ENCODE measurements at regions not wholly inside any gene's neighbourhood (a gene's known extent, or its start where the extent isn't known, plus 50 kb on each side); places are given as distances from the start of the nearest gene placed in this dataset.
A peak's percentile ranks its signal among the peaks of the same experiment; 100 is the strongest.

DNA sequence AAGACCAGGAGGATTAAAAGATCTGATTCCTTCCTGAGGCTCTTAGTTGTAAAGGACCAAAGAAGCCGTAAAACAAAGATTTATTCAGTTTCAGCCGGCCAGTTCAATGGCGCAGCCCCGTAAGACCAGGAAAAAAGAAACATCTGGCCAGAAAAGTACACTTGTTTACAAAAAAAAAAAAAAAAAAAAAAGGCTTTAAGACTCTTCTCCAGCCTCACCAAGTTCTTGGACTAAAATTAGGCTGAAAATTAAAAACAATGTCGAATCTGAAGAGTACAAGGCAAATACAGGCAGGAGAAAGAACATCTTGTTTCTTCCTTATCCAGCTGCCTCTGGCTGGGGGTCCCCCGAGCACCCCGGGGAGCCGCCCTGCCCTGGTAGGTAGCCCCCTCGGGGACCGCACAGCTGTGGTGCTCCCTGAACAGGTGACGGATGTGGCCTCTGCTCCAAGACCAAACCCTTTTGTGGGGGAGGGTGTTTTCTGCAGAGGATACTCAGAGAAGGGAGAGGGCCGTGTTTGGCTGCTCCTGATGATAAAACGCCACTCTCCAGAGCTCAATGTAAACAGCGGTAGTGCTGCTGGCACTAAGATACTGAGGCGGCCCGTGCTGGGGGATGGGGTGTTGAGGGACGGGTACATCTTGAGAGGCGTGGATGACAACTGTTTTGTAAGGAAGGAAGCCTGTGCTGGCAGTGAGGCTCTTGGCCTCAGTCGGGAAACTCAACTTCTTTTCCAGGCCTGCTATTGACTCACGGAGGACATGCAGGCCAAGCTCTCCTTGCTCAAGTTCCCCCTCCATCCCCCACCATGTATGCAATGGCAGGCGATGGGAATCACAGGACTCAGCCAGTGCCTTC, 201.0 kb upstream of the DIO3 start:
- DNase-seq (ENCODE audit: insufficient read length, low spot score): no peak
- FAIRE-seq: no peak
- TF ChIP-seq POLR2A (IDR thresholded peaks at IDR 0.05; ENCODE audit: low read depth, low read length) (no peak), SPI1 (IDR thresholded peaks at IDR 0.05; ENCODE audit: low read depth, low read length) (no peak)

- no peak for DNase-seq (ENCODE audit: insufficient read length, low spot score)
- TF ChIP-seq TAF1 (IDR thresholded peaks at IDR 0.05; ENCODE audit: low read depth, low read length): no peak
- peak; percentile 9; the same call in 1 of the 2 replicates for TF ChIP-seq SPI1 (IDR thresholded peaks at IDR 0.05; ENCODE audit: low read depth, low read length)
- no peak for FAIRE-seq
Measured at GRCh38 chr14:101361044-101361443, 200.3 kb upstream of the DIO3 start.

DNA sequence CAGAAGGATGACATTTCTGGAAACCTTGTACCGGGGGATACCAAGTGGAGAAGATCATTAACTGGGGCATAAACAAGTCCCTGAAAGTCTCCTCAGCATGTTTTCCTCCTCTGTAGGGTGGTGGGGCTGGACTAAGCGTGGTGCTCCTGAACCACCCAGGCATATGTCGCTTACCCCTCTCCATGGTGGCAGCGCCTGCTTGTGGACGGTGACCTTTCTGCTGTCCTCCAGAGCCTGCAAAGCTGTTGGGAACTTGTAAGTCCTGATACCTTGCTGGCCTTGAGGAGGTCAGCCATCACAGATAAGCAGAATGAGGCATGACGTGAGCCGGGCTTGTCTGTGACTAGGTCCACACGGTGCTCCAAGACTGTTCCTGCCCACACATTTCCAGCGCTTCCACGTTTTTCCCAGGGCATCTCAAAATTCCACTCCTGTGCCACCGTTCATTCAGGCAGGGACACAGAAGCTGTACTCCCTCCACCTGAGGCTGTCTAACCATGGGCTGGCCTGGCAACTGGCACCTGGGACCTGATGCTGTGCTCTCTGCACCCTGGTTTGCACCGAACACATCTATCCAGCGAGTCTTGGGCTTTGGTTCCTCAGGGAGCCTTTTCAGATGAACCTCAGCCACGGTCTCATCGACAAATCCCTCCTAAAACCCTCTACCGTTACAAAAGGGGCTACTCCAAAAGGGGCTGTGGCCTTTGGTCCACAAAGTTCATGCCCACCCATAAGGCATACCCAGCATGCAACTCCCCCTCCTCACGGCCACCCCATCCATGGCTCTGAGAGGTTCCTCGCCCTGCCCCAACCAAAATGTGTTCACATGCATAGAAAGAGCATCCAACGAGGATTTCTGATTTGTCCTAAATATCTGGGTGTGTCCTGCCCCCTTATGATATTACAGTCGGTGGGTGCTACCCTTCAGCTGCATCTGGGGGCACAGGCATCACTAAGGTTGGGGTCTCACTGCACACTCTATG, 199.6 kb upstream of the DIO3 start:
- TF ChIP-seq PAX5 (IDR thresholded peaks at IDR 0.05; ENCODE audit: insufficient read depth, low read length, severe bottlenecking) (no peak), TAF1 (IDR thresholded peaks at IDR 0.05; ENCODE audit: low read depth, low read length) (no peak), POLR2A (IDR thresholded peaks at IDR 0.05; ENCODE audit: low read depth, low read length) (no peak), SPI1 (IDR thresholded peaks at IDR 0.05; ENCODE audit: low read depth, low read length) (no peak), POLR2AphosphoS5 (IDR thresholded peaks at IDR 0.05; ENCODE audit: low read depth, low read length) (no peak), POU2F2 (IDR thresholded peaks at IDR 0.05; ENCODE audit: low read depth, low read length) (no peak)
- no peak for DNase-seq (ENCODE audit: insufficient read length, low spot score)
- no peak for FAIRE-seq

DNA sequence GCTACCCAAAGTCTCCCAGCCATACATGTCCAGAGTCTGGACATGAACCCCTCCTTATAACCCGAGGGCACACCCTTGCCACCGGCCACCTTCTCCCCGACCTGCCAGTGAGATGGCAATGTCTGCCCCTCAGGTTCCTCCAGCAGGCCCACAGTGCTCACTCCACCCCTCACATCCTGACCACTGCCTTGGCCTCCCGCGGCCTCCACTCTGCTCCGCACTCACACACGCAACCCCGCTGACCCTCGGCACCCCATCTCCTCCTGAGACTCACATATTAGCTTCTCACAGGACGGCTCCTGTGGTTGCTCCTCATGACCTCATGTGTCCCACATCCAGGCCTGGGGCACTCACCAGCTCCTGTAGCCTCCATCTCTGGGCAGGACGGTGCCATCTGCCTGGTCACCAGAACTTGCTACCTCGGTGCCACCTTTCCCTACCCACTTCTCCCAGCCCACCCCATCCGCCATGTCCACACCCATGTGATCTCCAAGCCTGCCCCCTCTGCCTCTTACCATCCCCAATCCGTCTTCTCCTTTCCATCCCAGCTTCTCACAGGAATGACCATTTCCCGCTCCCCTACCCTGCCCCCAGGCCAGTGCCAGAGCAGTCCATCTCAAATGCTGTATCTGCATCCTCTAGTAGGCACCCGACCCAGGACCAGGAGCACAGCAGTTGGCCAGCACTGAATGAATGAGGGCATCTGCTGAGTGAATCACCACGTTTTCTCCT, 198.6 kb upstream of the DIO3 start:
- no peak for TF ChIP-seq POLR2A (IDR thresholded peaks at IDR 0.05; ENCODE audit: low read depth, low read length)
- no peak for TF ChIP-seq TAF1 (IDR thresholded peaks at IDR 0.05; ENCODE audit: low read depth, low read length)
- TF ChIP-seq POLR2AphosphoS5 (IDR thresholded peaks at IDR 0.05; ENCODE audit: low read depth, low read length): no peak
- TF ChIP-seq PAX5 (IDR thresholded peaks at IDR 0.05; ENCODE audit: insufficient read depth, low read length, severe bottlenecking): no peak
- DNase-seq (ENCODE audit: insufficient read length, low spot score) (no peak), FAIRE-seq (no peak)

- FAIRE-seq (no peak), DNase-seq (ENCODE audit: insufficient read length, low spot score) (no peak)
- TF ChIP-seq SPI1 (IDR thresholded peaks at IDR 0.05; ENCODE audit: low read depth, low read length) (no peak), TAF1 (IDR thresholded peaks at IDR 0.05; ENCODE audit: low read depth, low read length) (no peak), PAX5 (IDR thresholded peaks at IDR 0.05; ENCODE audit: insufficient read depth, low read length, severe bottlenecking) (no peak), POLR2A (IDR thresholded peaks at IDR 0.05; ENCODE audit: low read depth, low read length) (no peak), POLR2AphosphoS5 (IDR thresholded peaks at IDR 0.05; ENCODE audit: low read depth, low read length) (no peak), POU2F2 (IDR thresholded peaks at IDR 0.05; ENCODE audit: low read depth, low read length) (no peak)
Measured at GRCh38 chr14:101363261-101363555, 198.1 kb upstream of the DIO3 start.

- FAIRE-seq (no peak), DNase-seq (ENCODE audit: insufficient read length, low spot score) (no peak)
- TF ChIP-seq POLR2AphosphoS5 (IDR thresholded peaks at IDR 0.05; ENCODE audit: low read depth, low read length) (no peak), SPI1 (IDR thresholded peaks at IDR 0.05; ENCODE audit: low read depth, low read length) (no peak), PAX5 (IDR thresholded peaks at IDR 0.05; ENCODE audit: insufficient read depth, low read length, severe bottlenecking) (no peak), TAF1 (IDR thresholded peaks at IDR 0.05; ENCODE audit: low read depth, low read length) (no peak), POLR2A (IDR thresholded peaks at IDR 0.05; ENCODE audit: low read depth, low read length) (no peak), POU2F2 (IDR thresholded peaks at IDR 0.05; ENCODE audit: low read depth, low read length) (no peak)
Measured at GRCh38 chr14:101363880-101364391, 197.4 kb upstream of the DIO3 start.

DNA sequence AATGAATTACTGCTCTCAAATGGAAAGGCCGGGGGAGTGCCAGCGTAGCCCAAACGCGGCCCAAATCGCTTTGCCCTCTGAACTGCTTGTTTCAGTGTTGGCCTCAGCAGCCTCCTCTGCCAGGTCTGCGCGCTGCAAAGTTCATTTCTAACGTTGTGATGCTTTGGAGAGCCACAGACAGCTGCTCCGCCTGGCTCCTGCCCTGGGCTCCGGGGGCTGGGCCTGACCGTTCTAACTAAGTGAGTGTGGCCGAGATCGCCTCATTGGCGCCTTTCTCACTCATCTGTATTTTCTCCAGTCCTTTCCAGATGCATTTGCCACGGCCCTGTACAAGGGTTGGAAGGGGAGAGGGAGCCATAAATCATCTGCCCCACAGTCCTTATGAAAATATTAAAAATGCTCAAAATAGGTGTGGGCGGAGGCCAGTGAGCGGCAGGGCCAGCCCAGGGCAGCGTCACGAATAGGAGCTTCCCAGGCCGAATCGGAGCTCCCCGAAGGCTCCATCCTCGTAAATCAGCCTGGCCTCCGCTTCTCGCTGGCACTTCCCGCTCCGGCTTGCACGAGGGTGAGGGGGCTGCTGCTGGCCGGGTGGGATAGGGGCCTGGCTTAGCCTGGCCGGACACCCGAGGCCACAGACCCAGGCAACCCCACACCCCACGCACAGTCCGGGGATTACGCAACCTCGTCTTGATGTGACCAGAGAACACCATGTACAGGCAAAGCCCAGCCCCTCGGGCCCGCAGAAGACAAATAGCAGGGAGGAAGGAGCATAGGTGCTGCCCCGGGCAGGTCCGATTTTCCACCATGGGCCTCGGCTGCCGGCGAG, 196.6 kb upstream of the DIO3 start:
- FAIRE-seq (no peak), DNase-seq (ENCODE audit: insufficient read length, low spot score) (no peak)
- TF ChIP-seq TAF1 (IDR thresholded peaks at IDR 0.05; ENCODE audit: low read depth, low read length): no peak
- TF ChIP-seq POLR2A (IDR thresholded peaks at IDR 0.05; ENCODE audit: low read depth, low read length): no peak
- no peak for TF ChIP-seq SPI1 (IDR thresholded peaks at IDR 0.05; ENCODE audit: low read depth, low read length)
- TF ChIP-seq POU2F2 (IDR thresholded peaks at IDR 0.05; ENCODE audit: low read depth, low read length): no peak
- TF ChIP-seq POLR2AphosphoS5 (IDR thresholded peaks at IDR 0.05; ENCODE audit: low read depth, low read length): no peak
- TF ChIP-seq PAX5 (IDR thresholded peaks at IDR 0.05; ENCODE audit: insufficient read depth, low read length, severe bottlenecking): no peak

DNA sequence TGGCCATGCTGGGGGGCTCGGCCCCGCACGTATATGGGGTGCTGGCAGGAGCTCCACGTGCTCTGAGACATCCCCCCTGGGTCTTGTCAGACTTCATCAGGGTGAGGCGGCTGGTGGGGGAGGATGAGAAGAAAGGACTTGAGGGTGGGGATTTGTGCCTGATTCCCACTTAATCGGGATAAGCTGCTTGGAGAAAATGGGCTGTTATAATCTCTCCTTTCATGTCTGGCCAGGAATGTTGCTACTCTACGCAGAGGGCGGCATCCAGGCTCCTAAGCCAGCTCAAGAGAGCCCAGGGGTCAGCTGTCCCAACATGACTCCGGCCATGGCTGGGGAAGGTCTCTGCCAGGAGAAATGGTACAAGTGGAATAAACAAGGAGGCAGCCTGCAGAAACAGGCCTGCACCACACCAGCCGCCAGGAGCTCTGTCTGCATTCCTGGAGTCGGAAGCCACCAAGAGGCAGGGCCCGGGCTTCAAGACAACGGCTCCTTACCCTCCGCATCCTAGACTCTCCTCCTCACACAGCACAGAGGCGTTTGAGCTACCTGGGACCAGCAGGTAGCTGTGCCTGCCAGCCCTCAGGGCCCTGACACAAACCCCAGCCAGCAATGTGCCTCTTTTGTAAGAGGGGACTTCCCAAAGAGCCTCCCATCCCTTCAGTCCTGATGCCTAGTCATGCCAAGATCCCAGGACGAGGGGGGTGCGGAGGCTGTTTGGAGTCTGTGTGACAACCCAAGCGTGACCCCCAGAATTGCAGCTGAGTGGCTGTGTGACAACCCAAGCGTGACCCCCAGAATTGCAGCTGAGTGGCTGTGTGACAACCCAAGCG, 195.8 kb upstream of the DIO3 start:
- FAIRE-seq (no peak), DNase-seq (ENCODE audit: insufficient read length, low spot score) (no peak)
- TF ChIP-seq TAF1 (IDR thresholded peaks at IDR 0.05; ENCODE audit: low read depth, low read length) (no peak), POU2F2 (IDR thresholded peaks at IDR 0.05; ENCODE audit: low read depth, low read length) (no peak), POLR2AphosphoS5 (IDR thresholded peaks at IDR 0.05; ENCODE audit: low read depth, low read length) (no peak), PAX5 (IDR thresholded peaks at IDR 0.05; ENCODE audit: insufficient read depth, low read length, severe bottlenecking) (no peak), SPI1 (IDR thresholded peaks at IDR 0.05; ENCODE audit: low read depth, low read length) (no peak), POLR2A (IDR thresholded peaks at IDR 0.05; ENCODE audit: low read depth, low read length) (no peak)
